Activated CD4-positive, alpha-beta T cell treated with anti-CD3 and anti-CD28 coated beads for 4 hours (primary cell): ENCODE measurements at regions not wholly inside any gene's neighbourhood (a gene's known extent, or its start where the extent isn't known, plus 50 kb on each side); places are given as distances from the start of the nearest gene placed in this dataset.

Experiments
- DNase-seq, 2 donors: peaks; one replicate each; pipeline ENCODE4 v3.0.0-alpha.2; 2020

- no peak for DNase-seq
Measured at GRCh38 chr9:107933516-107933915, 443.9 kb upstream of the KLF4 start.

DNA sequence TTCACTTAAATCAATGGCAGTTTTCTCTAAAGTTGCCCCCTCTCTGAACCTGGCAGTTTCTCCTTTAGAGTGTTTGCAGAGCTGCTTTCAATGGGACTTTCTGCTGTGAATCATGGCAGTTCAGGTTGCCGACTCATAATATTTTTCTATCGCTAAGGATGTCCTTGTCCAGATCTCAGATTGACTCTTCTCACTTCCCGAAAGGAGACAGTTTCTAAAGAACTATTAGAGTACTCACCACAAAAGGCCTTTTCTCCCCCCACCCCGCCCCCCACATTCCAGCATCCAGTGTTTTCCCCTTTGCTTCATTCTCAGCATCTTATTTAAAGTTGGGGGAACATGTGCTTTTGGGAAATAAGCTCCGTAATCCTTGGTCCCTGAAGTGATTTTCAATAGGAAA, 443.5 kb upstream of the KLF4 start:
- DNase-seq, result no peak

- DNase-seq, result no peak
Measured at GRCh38 chr9:107932601-107933000, 443.0 kb upstream of the KLF4 start.

DNA sequence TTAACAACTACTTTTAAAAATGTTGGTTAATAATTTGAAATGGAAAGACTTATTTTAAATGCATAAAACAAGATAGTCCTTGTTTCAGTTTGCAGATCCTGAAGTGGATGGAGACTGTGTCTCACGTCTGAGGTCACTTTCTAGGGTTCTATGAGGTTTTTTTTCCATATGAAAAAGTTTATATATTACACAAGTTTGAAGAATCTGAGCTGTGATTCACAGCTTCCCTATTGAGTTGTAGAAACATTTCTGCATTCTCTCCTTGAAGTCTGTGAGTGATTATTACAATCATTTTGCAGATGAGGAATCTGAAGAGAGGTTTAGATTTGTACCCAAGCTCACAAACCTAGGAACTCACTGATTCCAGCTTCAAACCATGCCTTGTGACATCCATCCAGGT, 442.5 kb upstream of the KLF4 start:
- DNase-seq, result no peak

DNA sequence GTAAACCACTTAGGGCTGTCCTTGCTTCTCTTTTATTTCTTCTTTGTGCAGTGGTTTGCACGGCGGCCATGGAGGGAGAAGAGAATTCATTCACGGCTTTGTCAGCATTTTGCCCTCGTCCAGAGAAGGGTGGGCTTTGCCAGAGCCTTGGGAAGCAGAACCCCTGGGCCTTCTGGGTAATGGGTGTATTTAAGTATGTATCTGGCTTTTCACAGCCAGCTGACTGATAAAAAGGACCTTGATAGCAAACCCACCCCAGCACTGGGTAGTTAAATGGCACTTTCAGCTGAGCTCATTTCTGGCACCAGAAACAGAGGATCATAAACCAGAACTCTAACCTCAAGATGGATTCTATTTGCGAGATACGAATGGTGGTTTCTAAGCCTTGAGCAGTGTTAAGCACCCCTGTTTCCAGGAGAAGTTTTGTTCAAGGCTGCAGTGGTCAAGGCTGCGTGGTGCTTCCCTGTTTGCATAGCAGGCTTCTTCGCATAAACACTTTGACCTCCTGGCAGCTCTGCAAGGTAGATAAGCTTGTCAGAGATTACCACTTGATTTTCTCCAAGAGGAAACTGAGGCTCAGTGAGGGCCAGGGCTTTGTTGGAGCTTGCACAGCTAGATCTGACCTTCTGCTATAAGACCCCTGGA, 441.6 kb upstream of the KLF4 start:
- DNase-seq, result no peak

DNA sequence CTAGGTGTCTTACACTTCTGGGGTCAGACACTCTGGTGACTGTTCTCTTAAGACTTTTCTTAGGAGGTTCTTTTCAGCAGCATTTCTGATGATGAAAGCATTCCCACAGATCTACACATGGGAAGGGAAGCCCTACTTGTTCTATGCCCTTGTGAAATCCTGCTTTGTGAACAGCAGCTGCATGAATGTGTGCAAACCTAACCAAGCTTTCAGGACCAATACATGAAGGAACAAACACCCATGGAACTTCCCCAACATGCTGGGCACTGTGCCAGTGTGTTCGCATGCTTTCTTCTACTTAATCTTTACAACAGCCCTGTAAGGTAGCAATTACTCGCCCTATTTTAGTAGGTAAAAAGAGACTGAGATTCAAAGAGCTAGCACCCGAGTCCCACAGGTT, 439.9 kb upstream of the KLF4 start:
- DNase-seq, result no peak

DNA sequence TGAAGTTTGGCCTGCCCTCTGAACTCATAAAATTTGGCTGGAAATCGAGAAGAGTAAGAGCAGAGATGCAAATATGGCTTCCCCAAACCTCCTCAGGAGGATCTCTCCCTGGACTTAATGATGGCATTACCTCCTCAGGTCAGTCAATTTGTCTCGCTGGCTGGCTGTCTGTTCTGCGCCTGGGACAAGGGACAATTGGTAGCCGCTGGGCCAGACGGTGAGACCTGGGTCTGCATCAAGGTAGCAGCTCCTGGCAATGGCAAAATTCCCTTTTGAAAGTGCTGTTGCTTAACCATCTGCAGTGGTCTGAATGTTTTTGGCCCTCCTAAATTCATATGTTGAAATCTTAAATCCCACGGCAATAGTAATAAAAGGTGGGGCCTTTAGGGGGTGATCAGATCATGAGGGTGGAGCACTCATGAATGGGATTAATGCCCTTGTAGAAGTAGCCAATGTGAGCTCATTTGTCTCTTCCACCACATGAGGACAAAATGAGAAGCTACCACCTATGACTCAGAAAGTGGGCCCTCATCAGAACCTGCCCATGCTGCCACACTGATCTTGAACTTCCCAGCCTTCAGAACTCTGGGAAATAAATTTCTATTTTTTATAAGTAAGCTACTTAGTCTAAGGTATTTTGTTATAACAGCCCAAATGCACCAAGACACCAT, 439.3 kb upstream of the KLF4 start:
- no peak for DNase-seq

GRCh38 chr9:107927276-107927675, 437.7 kb upstream of the KLF4 start:
- no peak for DNase-seq

GRCh38 chr9:107925749-107926297, 436.3 kb upstream of the KLF4 start:
- no peak for DNase-seq

GRCh38 chr9:107922260-107922659, 432.7 kb upstream of the KLF4 start:
- no peak for DNase-seq

- DNase-seq, result no peak
Measured at GRCh38 chr9:107919263-107919662, 429.7 kb upstream of the KLF4 start.

- DNase-seq, result no peak
Measured at GRCh38 chr9:107918749-107919148, 429.2 kb upstream of the KLF4 start.

DNA sequence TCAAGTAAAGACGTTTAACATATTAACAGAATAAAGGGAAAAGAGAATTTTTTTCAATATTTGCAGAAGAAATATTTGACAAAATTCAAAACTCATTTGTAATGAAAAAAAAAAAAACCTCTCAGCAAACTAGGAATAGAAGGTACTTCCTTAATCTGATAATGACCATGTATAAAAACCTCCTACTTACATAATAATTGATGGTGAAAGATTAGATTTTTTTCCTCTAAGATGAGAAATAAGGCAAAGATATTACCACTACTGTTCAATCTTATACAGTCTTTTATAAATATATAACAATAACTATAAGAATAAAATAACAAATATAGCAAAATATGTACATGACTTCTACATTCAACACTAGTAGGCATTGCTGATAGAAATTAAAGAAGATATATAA, 424.6 kb upstream of the KLF4 start:
- no peak for DNase-seq

DNA sequence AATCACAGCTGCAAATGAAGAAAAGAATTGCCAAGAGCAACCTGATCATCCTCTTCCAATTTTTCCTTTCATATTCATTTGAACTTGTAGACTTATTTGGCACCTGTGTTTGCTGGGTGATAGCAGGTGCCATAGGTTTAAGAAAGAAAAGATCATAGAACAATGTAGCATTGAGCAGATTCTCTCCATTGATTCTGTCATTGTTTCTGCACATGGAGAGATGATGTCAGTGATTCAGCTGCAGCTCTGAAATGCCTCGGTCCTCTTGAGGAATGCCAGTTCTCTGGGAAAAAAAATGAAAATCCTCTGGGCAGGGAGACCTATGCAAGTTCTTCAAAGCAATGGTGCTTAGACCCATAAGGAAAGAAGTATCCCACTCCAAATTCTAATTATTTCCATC, 418.1 kb upstream of the KLF4 start:
- no peak for DNase-seq

DNA sequence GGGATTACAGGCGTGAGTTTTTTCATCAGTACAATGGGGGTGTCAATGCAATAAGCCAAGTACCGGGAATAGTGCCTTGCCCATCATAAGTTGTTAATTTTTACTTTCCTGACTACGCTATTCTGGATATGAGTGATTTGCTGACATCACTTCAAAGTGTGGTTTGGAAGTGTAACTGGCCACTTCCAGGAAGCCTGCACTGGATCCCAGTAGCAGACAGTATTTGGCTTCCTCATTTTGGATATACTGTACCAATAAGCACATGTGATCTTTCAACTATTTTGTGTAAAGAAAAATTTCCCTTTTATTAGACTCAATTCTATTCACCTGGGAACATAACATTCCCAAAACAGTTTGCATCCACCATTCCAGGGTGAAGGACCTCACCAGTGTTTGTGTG, 417.7 kb upstream of the KLF4 start:
- no peak for DNase-seq

DNA sequence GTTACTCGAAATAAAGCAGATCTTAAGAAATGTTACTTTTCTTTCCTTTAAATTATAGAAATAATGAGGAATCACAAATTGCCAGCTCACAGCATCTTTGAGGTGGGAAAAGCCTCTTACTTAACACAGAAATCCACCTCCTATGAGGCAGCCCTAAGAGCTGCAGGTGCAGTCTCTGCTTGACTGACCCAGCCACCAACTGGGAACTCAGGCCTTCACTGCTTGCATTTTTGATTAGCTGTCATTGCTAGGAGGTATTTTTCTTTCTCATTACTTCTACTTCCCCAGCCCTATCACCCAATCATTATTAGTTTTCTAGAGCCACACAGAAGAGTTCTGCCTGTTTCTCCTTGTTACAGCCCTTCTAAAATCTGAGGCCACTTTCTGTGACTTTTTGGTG, 416.5 kb upstream of the KLF4 start:
- DNase-seq, result no peak

- DNase-seq, result no peak
Measured at GRCh38 chr9:107905308-107906020, 415.9 kb upstream of the KLF4 start.

DNA sequence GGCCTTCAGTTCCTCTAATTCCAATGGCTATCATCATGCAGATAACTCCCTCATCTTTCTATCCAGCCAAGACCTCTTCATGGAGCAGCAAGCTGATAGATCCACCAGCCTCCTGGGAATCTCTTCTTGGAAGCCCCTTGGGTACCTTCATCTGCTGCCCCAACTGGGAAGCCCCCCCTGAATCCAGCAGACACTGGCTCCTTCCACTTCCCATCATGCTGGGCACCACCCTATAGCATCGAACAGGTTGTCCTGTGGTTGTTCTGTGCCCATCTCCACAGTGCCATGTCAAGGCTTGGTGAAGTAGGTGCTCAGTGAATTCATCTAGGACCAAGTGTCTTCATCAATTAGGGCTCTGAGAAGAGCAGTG, 410.4 kb upstream of the KLF4 start:
- DNase-seq, result no peak

DNA sequence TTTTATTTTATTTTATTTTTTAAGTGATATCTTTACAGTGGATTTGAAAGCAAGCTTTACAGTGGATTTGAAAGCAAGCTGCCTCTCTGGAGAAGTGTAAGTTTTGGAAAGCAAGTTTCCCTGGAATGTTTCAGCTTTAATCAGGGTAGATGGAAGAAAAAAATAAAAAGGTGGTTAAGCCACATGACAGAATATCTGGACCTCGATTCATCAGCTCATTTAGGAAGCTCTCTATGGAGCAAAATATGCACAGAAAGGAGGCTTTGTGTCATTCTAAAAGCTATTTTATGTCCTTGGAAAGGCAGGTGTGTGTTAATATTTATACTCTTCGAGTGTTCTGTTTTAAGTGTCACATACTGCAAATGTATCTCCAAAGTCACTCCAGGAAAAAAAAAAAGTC, 409.2 kb upstream of the KLF4 start:
- DNase-seq, result no peak

- DNase-seq, result no peak
Measured at GRCh38 chr9:107896544-107896943, 407.0 kb upstream of the KLF4 start.

DNA sequence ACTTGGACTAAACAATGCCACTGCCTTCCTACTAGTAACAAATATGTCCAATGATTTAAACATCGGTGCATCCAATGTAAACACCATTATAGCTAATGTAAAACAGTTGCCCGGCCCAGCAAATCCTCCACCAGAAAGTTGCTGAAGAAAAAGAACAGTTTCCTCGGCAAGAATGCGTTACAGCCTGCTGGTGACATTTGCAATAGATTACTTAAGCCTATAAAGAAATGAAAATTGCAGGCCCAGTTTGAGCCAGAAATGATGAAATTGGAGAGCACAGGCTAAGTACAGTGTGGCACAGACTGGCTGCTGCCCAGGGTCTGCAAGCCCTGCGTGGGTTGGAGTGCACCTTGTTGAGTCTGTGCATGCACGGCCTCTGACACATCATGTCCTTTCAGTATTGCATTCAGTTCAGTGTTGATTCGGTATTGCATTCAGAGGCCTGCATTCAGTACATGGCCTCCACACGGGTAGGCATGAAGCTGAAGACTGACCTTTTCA, 406.0 kb upstream of the KLF4 start:
- DNase-seq, result no peak

- DNase-seq, result no peak
Measured at GRCh38 chr9:107894572-107895261, 405.1 kb upstream of the KLF4 start.

DNA sequence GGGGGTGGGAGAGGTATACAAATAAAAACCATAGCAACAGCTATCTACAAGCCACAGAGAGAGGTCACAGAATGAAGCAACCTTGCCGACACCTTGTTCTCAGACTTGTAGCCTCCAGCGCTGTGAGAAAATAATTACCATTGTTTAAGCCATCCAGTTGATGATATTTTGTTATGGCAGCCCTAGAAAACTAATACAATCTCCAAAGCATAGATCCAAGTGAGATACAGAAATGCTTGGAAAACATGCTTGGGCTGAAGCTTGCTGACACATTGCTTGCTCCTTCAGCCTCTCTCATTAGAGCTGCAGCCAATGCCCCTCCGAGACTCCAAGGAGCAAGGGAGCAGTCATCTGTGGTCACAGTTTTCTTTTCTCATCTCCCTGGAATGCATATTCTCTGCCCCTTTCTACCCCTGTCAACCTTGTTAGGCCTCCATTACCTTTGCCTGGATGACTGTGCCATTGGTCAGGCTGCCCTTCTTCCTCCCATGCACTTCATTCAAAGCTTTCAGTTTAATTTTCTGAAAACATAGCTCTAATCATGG, 401.4 kb upstream of the KLF4 start:
- DNase-seq, result no peak
